ENCODE measurements at regions not wholly inside any gene's neighbourhood (a gene's known extent, or its start where the extent isn't known, plus 50 kb on each side); places are given as distances from the start of the nearest gene placed in this dataset.

DNA sequence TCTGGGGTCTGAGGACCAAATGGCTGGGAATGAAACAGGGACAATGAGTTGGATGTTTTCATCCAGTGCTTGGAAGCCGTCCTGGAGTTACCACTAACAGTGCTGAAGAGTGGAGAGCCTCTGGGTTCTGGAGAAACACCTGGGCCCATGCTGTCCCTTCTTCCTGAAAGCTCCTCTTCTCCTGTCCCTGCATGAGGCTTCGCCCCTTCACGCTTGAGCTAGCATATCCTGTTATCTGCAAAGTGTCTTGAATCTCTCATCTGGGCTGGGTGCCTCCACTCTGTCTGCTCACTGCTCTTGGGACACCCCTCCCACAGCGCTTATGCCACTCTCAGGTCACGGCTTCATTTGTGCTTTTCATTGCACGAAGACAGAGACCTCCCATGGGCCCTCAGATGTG, 154.5 kb downstream of the MYCN start:
- Mint-ChIP-seq H3K4me3 (no peak overlapping the region), H3K27ac (no peak overlapping the region), H3K27me3 (no peaks in the 10 kb centered on the region), H3K4me1 (no peaks in the 10 kb centered on the region), H3K9me3 (ENCODE audit: insufficient read depth) (no peaks in the 10 kb centered on the region)
- WGBS (ENCODE audit: insufficient coverage) = 75% methylated on average over 5 of the region's 6 CpGs
- no peaks in the 10 kb centered on the region for H3K27me3 ChIP-seq (replicated peaks in 1 of 4; ENCODE audit: control extremely low read depth in 1 of 4, control insufficient read depth in 3 of 4, insufficient read depth in 4 of 4, low read length in 3 of 4)
- DNase-seq = no peak
- H4K20me1 ChIP-seq (ENCODE audit: control insufficient read depth, insufficient read depth, low read length, poor library complexity, severe bottlenecking) = no peaks in the 10 kb centered on the region
- H3K4me1 ChIP-seq (ENCODE audit: control insufficient read depth in 2 of 2, insufficient read depth in 2 of 2, low read length in 2 of 2) = no peaks in the 10 kb centered on the region
- no peak overlapping the region for H3K4me2 ChIP-seq (replicated peaks; ENCODE audit: low read depth, low read length, poor library complexity, severe bottlenecking)
- TF ChIP-seq, protein P1, sequence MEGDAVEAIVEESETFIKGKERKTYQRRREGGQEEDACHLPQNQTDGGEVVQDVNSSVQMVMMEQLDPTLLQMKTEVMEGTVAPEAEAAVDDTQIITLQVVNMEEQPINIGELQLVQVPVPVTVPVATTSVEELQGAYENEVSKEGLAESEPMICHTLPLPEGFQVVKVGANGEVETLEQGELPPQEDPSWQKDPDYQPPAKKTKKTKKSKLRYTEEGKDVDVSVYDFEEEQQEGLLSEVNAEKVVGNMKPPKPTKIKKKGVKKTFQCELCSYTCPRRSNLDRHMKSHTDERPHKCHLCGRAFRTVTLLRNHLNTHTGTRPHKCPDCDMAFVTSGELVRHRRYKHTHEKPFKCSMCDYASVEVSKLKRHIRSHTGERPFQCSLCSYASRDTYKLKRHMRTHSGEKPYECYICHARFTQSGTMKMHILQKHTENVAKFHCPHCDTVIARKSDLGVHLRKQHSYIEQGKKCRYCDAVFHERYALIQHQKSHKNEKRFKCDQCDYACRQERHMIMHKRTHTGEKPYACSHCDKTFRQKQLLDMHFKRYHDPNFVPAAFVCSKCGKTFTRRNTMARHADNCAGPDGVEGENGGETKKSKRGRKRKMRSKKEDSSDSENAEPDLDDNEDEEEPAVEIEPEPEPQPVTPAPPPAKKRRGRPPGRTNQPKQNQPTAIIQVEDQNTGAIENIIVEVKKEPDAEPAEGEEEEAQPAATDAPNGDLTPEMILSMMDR (IDR thresholded peaks at IDR 0.05) = no peak
- no peak for TF ChIP-seq EZH2 (IDR thresholded peaks at IDR 0.05; ENCODE audit: borderline replicate concordance, insufficient read depth, low read depth, low read length, poor library complexity, severe bottlenecking)
- no peak for ATAC-seq (ENCODE audit: low read depth)
- CTCF ChIA-PET = no interaction called here
- H3K36me3 ChIP-seq (replicated peaks in 1 of 2; ENCODE audit: control extremely low read depth in 1 of 2, control insufficient read depth in 1 of 2, extremely low read depth in 1 of 2, insufficient read depth in 2 of 2, low read length in 1 of 2) = no peaks in the 10 kb centered on the region
- no peak overlapping the region for H3K9ac ChIP-seq (ENCODE audit: low read length)
- peaks cover 0 to 4% (median 0%) of the 10 kb centered on the region in 3 donors for H3K9me3 ChIP-seq (ENCODE audit: control extremely low read depth in 1 of 3, control insufficient read depth in 2 of 3, insufficient read depth in 1 of 3, low read length in 2 of 3)
- H2AFZ ChIP-seq (ENCODE audit: insufficient read depth, low read depth, low read length, poor library complexity, severe bottlenecking) = no peak overlapping the region
- POLR2A ChIA-PET = no interaction called here
- H3K4me3 ChIP-seq (ENCODE audit: control extremely low read depth in 1 of 5, extremely low read depth in 1 of 5, insufficient read depth in 1 of 5, low read depth in 2 of 5, low read length in 4 of 5) = no peak overlapping the region
- H3K27ac ChIP-seq (ENCODE audit: low read length in 2 of 2) = no peak overlapping the region
- intact Hi-C loops (cut with micrococcal nuclease) = no loop called here
- no peaks in the 10 kb centered on the region for H3K79me2 ChIP-seq (ENCODE audit: control insufficient read depth, insufficient read depth, low read length)

DNA sequence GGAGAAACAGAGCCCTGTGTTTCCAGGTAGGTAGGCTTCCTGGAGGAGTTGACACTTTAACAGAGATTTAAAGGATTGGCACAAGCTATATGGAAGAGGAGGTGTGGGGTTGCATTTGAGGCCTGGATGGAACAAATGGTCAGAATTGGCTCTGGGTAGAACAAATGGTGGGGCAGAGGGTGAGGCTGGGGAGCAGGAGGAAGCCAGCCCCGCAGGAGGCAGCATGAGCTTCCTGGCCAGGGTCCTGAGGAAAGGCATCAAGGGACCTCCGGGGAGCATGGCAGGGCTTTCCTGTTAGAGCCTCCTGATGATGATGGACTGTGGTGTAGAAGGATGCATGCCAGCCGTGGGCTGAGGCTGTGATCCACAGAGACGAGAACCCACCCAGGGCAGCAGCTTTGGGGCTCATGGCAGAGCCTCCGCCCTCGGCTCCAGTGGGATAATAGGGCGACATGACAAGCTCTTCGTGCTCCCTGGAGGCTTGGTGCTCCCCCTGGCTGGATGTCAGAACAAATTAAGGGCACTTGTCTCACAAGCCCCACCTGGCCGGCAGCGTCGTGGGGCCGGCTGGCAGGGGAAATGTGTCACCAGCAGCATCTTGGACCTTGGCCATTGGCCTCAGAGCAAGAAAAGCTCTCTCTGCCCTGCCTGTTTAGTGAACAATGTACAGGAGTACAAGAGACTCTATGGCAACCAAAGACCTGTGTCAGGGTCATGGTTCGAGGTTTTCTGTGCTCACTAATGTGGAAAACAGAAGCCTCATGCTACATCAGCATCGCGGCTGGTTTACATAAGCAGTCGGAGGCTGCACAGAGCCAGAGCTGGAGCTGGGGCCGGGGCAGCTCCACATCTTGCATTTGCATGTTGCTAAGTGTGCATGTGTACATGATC, 153.5 kb downstream of the MYCN start:
- H4K20me1 ChIP-seq (ENCODE audit: control insufficient read depth, insufficient read depth, low read length, poor library complexity, severe bottlenecking) = no peaks in the 10 kb centered on the region
- H3K4me1 Mint-ChIP-seq = no peaks in the 10 kb centered on the region
- POLR2A ChIA-PET = no interaction called here

More for the DNA sequence above, 153.5 kb downstream of the MYCN start:
- Histone ChIP-seq H3K27me3 (replicated peaks in 1 of 4; ENCODE audit: control extremely low read depth in 1 of 4, control insufficient read depth in 3 of 4, insufficient read depth in 4 of 4, low read length in 3 of 4) (no peaks in the 10 kb centered on the region), H2AFZ (ENCODE audit: insufficient read depth, low read depth, low read length, poor library complexity, severe bottlenecking) (no peak overlapping the region), H3K27ac (ENCODE audit: low read length in 2 of 2) (no peak overlapping the region), H3K9me3 (ENCODE audit: control extremely low read depth in 1 of 3, control insufficient read depth in 2 of 3, insufficient read depth in 1 of 3, low read length in 2 of 3) (peaks cover 0 to 4% (median 0%) of the 10 kb centered on the region in 3 donors), H3K4me1 (ENCODE audit: control insufficient read depth in 2 of 2, insufficient read depth in 2 of 2, low read length in 2 of 2) (no peaks in the 10 kb centered on the region), H3K79me2 (ENCODE audit: control insufficient read depth, insufficient read depth, low read length) (no peaks in the 10 kb centered on the region), H3K4me3 (ENCODE audit: control extremely low read depth in 1 of 5, extremely low read depth in 1 of 5, insufficient read depth in 1 of 5, low read depth in 2 of 5, low read length in 4 of 5) (no peak overlapping the region), H3K36me3 (replicated peaks in 1 of 2; ENCODE audit: control extremely low read depth in 1 of 2, control insufficient read depth in 1 of 2, extremely low read depth in 1 of 2, insufficient read depth in 2 of 2, low read length in 1 of 2) (no peaks in the 10 kb centered on the region), H3K4me2 (replicated peaks; ENCODE audit: low read depth, low read length, poor library complexity, severe bottlenecking) (no peak overlapping the region), H3K9ac (ENCODE audit: low read length) (no peak overlapping the region)
- no peaks in the 10 kb centered on the region for H3K9me3 Mint-ChIP-seq (ENCODE audit: insufficient read depth)
- no peak for DNase-seq
- ATAC-seq (ENCODE audit: low read depth) = no peak
- WGBS (ENCODE audit: insufficient coverage) = 83% methylated on average over 16 of the region's 17 CpGs
- no peaks in the 10 kb centered on the region for H3K27me3 Mint-ChIP-seq
- CTCF ChIA-PET = no interaction called here
- H3K4me3 Mint-ChIP-seq = no peak overlapping the region
- intact Hi-C loops (cut with micrococcal nuclease) = no loop called here
- TF ChIP-seq EZH2 (IDR thresholded peaks at IDR 0.05; ENCODE audit: borderline replicate concordance, insufficient read depth, low read depth, low read length, poor library complexity, severe bottlenecking) = no peak
- TF ChIP-seq, protein P1 (IDR thresholded peaks at IDR 0.05) = no peak
- no peak overlapping the region for H3K27ac Mint-ChIP-seq

Data from B cell (primary cell).